Keratinocyte (primary cell): ENCODE measurements at regions not wholly inside any gene's neighbourhood (a gene's known extent, or its start where the extent isn't known, plus 50 kb on each side); places are given as distances from the start of the nearest gene placed in this dataset.

Source experiments
- CTCF ChIP-seq, 3 experiments: IDR thresholded peaks in 1 of 3; conservative IDR thresholded peaks in 1 of 3; optimal IDR thresholded peaks in 1 of 3; 2 replicates in 2 of 3; 3 replicates in 1 of 3; pipeline versions ENCODE3 to v1.5.1; 2011; ENCODE audit warnings: low read length in 3 of 3, mild to moderate bottlenecking in 3 of 3, moderate library complexity in 2 of 3, control low read depth in 1 of 3, inconsistent platforms in 1 of 3; ENCODE audit not compliant: insufficient read depth in 2 of 3; ENCODE audit errors: extremely low read depth in 1 of 3
- EZH2 ChIP-seq: IDR thresholded peaks from one replicate; pipeline ENCODE4 v1.6.1; 2012; ENCODE audit warnings: inconsistent platforms, mild to moderate bottlenecking, low read length, moderate library complexity

DNA sequence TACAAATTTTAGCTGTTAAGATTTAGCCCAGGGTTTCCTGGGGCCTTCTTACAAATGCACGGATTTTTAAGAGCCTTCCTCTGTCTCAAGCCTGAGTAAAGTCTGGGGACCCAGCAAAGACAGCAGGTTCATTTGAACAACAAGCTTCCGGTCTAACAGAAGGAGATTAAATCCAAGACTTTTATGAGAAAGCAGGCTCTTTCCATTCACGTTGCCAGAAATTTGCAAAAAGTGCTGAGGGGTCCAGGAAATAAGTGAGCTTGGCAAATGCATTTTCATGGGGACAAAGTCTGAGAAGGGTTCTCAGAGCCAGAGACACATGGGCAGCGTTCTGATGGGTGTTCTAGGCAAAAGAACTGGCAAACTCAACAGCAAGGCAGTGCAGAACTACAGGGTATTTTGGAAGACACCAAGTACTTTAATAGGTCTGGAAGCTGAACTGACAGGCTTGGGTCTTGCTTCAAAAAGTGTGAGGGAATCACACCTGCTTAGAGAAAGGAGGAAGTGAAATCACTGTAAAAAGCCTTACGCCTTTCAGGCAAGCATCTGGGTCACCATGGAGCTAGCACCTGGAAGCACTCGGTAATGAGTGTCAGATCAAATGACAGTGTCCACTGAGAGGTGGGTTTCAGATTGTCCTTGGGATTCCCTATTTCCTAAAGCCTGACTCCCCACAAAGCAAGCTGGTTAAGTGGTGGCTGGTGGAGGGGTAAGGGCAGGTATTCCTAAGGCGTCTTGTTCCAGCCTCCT lies 115.8 kb upstream of the ARHGEF3 start:
- TF ChIP-seq CTCF (optimal IDR thresholded peaks at IDR 0.05 in 1 of 3, IDR thresholded peaks at IDR 0.05 in 1 of 3, conservative IDR thresholded peaks at IDR 0.05 in 1 of 3; ENCODE audit: extremely low read depth in 1 of 3, insufficient read depth in 2 of 3, low read length in 3 of 3) (no peak), EZH2 (no peak)
